ENCODE measurements at regions not wholly inside any gene's neighbourhood (a gene's known extent, or its start where the extent isn't known, plus 50 kb on each side); places are given as distances from the start of the nearest gene placed in this dataset.

GRCh38 chr16:86701286-86701975 is 123.1 kb downstream of the FOXL1 start:
- Mint-ChIP-seq H3K27ac (no peak overlapping the region), H3K36me3 (ENCODE audit: low read depth) (no peaks in the 10 kb centered on the region), H3K27me3 (ENCODE audit: low read depth) (no peaks in the 10 kb centered on the region), H3K4me1 (ENCODE audit: low read depth) (no peaks in the 10 kb centered on the region), H3K4me3 (ENCODE audit: low read depth) (no peak overlapping the region), H3K9me3 (peaks cover 4% of the 10 kb centered on the region)
- intact Hi-C loops (cut with micrococcal nuclease), result no loop called here
- no peak for DNase-seq (ENCODE audit: low spot score)

- H3K4me1 Mint-ChIP-seq (ENCODE audit: low read depth), result no peaks in the 10 kb centered on the region
- no peak overlapping the region for H3K27ac Mint-ChIP-seq
- H3K9me3 Mint-ChIP-seq, result peaks cover 4% of the 10 kb centered on the region
- no peaks in the 10 kb centered on the region for H3K27me3 Mint-ChIP-seq (ENCODE audit: low read depth)
- no peak for DNase-seq (ENCODE audit: low spot score)
- H3K4me3 Mint-ChIP-seq (ENCODE audit: low read depth), result no peak overlapping the region
- H3K36me3 Mint-ChIP-seq (ENCODE audit: low read depth), result no peaks in the 10 kb centered on the region
- intact Hi-C loops (cut with micrococcal nuclease), result no loop called here
Observed at GRCh38 chr16:86702824-86703588, 124.7 kb downstream of the FOXL1 start.

- no peaks in the 10 kb centered on the region for H3K36me3 Mint-ChIP-seq (ENCODE audit: low read depth)
- H3K27ac Mint-ChIP-seq, result no peak overlapping the region
- intact Hi-C loops (cut with micrococcal nuclease), result no loop called here
- no peak overlapping the region for H3K4me3 Mint-ChIP-seq (ENCODE audit: low read depth)
- no peak for DNase-seq (ENCODE audit: low spot score)
- peaks cover 4% of the 10 kb centered on the region for H3K9me3 Mint-ChIP-seq
- H3K27me3 Mint-ChIP-seq (ENCODE audit: low read depth), result no peaks in the 10 kb centered on the region
- H3K4me1 Mint-ChIP-seq (ENCODE audit: low read depth), result no peaks in the 10 kb centered on the region
Observed at GRCh38 chr16:86704516-86704915, 126.2 kb downstream of the FOXL1 start.

- Mint-ChIP-seq H3K4me3 (ENCODE audit: low read depth) (no peak overlapping the region), H3K9me3 (peaks cover 4% of the 10 kb centered on the region), H3K27ac (no peak overlapping the region), H3K4me1 (ENCODE audit: low read depth) (no peaks in the 10 kb centered on the region), H3K27me3 (ENCODE audit: low read depth) (no peaks in the 10 kb centered on the region), H3K36me3 (ENCODE audit: low read depth) (no peaks in the 10 kb centered on the region)
- intact Hi-C loops (cut with micrococcal nuclease), result no loop called here
- DNase-seq (ENCODE audit: low spot score), result no peak
Observed at GRCh38 chr16:86706726-86707125, 128.4 kb downstream of the FOXL1 start.

- no peaks in the 10 kb centered on the region for H3K27me3 Mint-ChIP-seq (ENCODE audit: low read depth)
- H3K4me1 Mint-ChIP-seq (ENCODE audit: low read depth), result no peaks in the 10 kb centered on the region
- peaks cover 4% of the 10 kb centered on the region for H3K9me3 Mint-ChIP-seq
- no peaks in the 10 kb centered on the region for H3K36me3 Mint-ChIP-seq (ENCODE audit: low read depth)
- H3K4me3 Mint-ChIP-seq (ENCODE audit: low read depth), result no peak overlapping the region
- H3K27ac Mint-ChIP-seq, result no peak overlapping the region
- no peak for DNase-seq (ENCODE audit: low spot score)
- intact Hi-C loops (cut with micrococcal nuclease), result no loop called here
Observed at GRCh38 chr16:86707171-86707570, 128.8 kb downstream of the FOXL1 start.

- intact Hi-C loops (cut with micrococcal nuclease), result no loop called here
- no peak for DNase-seq (ENCODE audit: low spot score)
- Mint-ChIP-seq H3K4me3 (ENCODE audit: low read depth) (no peak overlapping the region), H3K9me3 (peaks cover 4% of the 10 kb centered on the region), H3K27me3 (ENCODE audit: low read depth) (no peaks in the 10 kb centered on the region), H3K36me3 (ENCODE audit: low read depth) (no peaks in the 10 kb centered on the region), H3K27ac (no peak overlapping the region), H3K4me1 (ENCODE audit: low read depth) (no peaks in the 10 kb centered on the region)
Observed at GRCh38 chr16:86707581-86707980, 129.2 kb downstream of the FOXL1 start.

GRCh38 chr16:86708431-86708830 is 130.1 kb downstream of the FOXL1 start:
- Mint-ChIP-seq H3K9me3 (peaks cover under 1% of the 10 kb centered on the region), H3K4me3 (ENCODE audit: low read depth) (no peak overlapping the region), H3K27ac (no peak overlapping the region), H3K4me1 (ENCODE audit: low read depth) (no peaks in the 10 kb centered on the region), H3K36me3 (ENCODE audit: low read depth) (no peaks in the 10 kb centered on the region), H3K27me3 (ENCODE audit: low read depth) (no peaks in the 10 kb centered on the region)
- DNase-seq (ENCODE audit: low spot score), result no peak
- intact Hi-C loops (cut with micrococcal nuclease), result no loop called here

- intact Hi-C loops (cut with micrococcal nuclease), result no loop called here
- no peak for DNase-seq (ENCODE audit: low spot score)
- Mint-ChIP-seq H3K9me3 (no peaks in the 10 kb centered on the region), H3K27ac (no peak overlapping the region), H3K27me3 (ENCODE audit: low read depth) (no peaks in the 10 kb centered on the region), H3K36me3 (ENCODE audit: low read depth) (no peaks in the 10 kb centered on the region), H3K4me1 (ENCODE audit: low read depth) (no peaks in the 10 kb centered on the region), H3K4me3 (ENCODE audit: low read depth) (no peak overlapping the region)
Observed at GRCh38 chr16:86709103-86709502, 130.8 kb downstream of the FOXL1 start.

GRCh38 chr16:86709902-86710601 is 131.7 kb downstream of the FOXL1 start:
- intact Hi-C loops (cut with micrococcal nuclease), result no loop called here

GRCh38 chr16:86710602-86710950 is 132.2 kb downstream of the FOXL1 start:
- DNase-seq (ENCODE audit: low spot score), result no peak
- intact Hi-C loops (cut with micrococcal nuclease), result no loop called here
- no peaks in the 10 kb centered on the region for H3K4me1 Mint-ChIP-seq (ENCODE audit: low read depth)
- no peak overlapping the region for H3K4me3 Mint-ChIP-seq (ENCODE audit: low read depth)
- H3K27ac Mint-ChIP-seq, result no peak overlapping the region
- H3K36me3 Mint-ChIP-seq (ENCODE audit: low read depth), result no peaks in the 10 kb centered on the region
- H3K27me3 Mint-ChIP-seq (ENCODE audit: low read depth), result no peaks in the 10 kb centered on the region
- H3K9me3 Mint-ChIP-seq, result no peaks in the 10 kb centered on the region

More at GRCh38 chr16:86709902-86710601, 131.7 kb downstream of the FOXL1 start:
- Mint-ChIP-seq H3K36me3 (ENCODE audit: low read depth) (no peaks in the 10 kb centered on the region), H3K4me1 (ENCODE audit: low read depth) (no peaks in the 10 kb centered on the region), H3K4me3 (ENCODE audit: low read depth) (no peak overlapping the region), H3K27ac (no peak overlapping the region), H3K9me3 (no peaks in the 10 kb centered on the region), H3K27me3 (ENCODE audit: low read depth) (no peaks in the 10 kb centered on the region)
- no peak for DNase-seq (ENCODE audit: low spot score)

GRCh38 chr16:86712158-86713009 is 134.0 kb downstream of the FOXL1 start:
- Mint-ChIP-seq H3K36me3 (ENCODE audit: low read depth) (no peaks in the 10 kb centered on the region), H3K4me1 (ENCODE audit: low read depth) (no peaks in the 10 kb centered on the region), H3K27ac (no peak overlapping the region), H3K27me3 (ENCODE audit: low read depth) (no peaks in the 10 kb centered on the region), H3K4me3 (ENCODE audit: low read depth) (no peak overlapping the region), H3K9me3 (no peaks in the 10 kb centered on the region)
- intact Hi-C loops (cut with micrococcal nuclease), result no loop called here
- DNase-seq (ENCODE audit: low spot score), result no peak

- H3K4me3 Mint-ChIP-seq (ENCODE audit: low read depth), result no peak overlapping the region
- intact Hi-C loops (cut with micrococcal nuclease), result no loop called here
Observed at GRCh38 chr16:86713021-86713631, 134.8 kb downstream of the FOXL1 start.

More at GRCh38 chr16:86713021-86713631, 134.8 kb downstream of the FOXL1 start:
- Mint-ChIP-seq H3K36me3 (ENCODE audit: low read depth) (no peaks in the 10 kb centered on the region), H3K27ac (no peak overlapping the region), H3K4me1 (ENCODE audit: low read depth) (peaks cover 4% of the 10 kb centered on the region), H3K9me3 (no peaks in the 10 kb centered on the region), H3K27me3 (ENCODE audit: low read depth) (no peaks in the 10 kb centered on the region)
- DNase-seq (ENCODE audit: low spot score), result no peak

Data from activated T-helper 2 cell treated with anti-CD3 and anti-CD28 coated beads, Interferon-gamma antibody, Interleukin-2, Interleukin-4, amounts not matched to agents 10 μg/mL and 5 μg/mL and 100 μg/mL, durations not matched to agents 14 hours and 24 hours and 36 hours (primary cell).